ENCODE measurements at regions not wholly inside any gene's neighbourhood (a gene's known extent, or its start where the extent isn't known, plus 50 kb on each side); places are given as distances from the start of the nearest gene placed in this dataset.
A peak's percentile ranks its signal among the peaks of the same experiment; 100 is the strongest.

DNA sequence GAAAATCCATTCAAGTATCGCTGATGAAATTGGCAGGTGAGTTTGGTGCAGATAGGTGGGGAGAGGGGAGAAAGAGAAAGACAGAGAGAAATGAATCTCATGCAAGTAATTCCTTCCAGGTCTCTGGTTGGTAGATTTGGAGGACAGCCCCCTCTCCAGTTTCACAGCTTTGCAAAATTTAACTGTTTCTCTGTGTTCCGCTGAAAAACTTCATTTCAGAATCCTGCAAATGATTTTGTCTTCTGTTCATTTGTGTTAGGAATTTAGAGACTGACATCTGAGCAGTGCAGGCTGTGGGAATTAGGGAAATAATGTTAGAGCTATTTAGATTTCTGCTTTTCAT lies 328.5 kb downstream of the FBXW7 start:
- H3K4me1 ChIP-seq, result peaks cover 2 to 22% (median 13%) of the 10 kb centered on the region in 9 donors
- no peaks in the 10 kb centered on the region for H3K9me3 ChIP-seq
- H3K4me3 ChIP-seq, result no peak overlapping the region
- ATAC-seq (no peak), DNase-seq (no peak)
- TF ChIP-seq, protein P1, sequence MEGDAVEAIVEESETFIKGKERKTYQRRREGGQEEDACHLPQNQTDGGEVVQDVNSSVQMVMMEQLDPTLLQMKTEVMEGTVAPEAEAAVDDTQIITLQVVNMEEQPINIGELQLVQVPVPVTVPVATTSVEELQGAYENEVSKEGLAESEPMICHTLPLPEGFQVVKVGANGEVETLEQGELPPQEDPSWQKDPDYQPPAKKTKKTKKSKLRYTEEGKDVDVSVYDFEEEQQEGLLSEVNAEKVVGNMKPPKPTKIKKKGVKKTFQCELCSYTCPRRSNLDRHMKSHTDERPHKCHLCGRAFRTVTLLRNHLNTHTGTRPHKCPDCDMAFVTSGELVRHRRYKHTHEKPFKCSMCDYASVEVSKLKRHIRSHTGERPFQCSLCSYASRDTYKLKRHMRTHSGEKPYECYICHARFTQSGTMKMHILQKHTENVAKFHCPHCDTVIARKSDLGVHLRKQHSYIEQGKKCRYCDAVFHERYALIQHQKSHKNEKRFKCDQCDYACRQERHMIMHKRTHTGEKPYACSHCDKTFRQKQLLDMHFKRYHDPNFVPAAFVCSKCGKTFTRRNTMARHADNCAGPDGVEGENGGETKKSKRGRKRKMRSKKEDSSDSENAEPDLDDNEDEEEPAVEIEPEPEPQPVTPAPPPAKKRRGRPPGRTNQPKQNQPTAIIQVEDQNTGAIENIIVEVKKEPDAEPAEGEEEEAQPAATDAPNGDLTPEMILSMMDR (IDR thresholded peaks at IDR 0.05), result no peak
- WGBS, 2 donors, result 76 to 81% methylated on average over 2 of the region's 2 CpGs
- no peaks in the 10 kb centered on the region for H3K36me3 ChIP-seq
- intact Hi-C loops (cut with DNase I), result no loop called here
- H3K27me3 ChIP-seq, result no peaks in the 10 kb centered on the region
- H3K27ac ChIP-seq, result no peak overlapping the region

DNA sequence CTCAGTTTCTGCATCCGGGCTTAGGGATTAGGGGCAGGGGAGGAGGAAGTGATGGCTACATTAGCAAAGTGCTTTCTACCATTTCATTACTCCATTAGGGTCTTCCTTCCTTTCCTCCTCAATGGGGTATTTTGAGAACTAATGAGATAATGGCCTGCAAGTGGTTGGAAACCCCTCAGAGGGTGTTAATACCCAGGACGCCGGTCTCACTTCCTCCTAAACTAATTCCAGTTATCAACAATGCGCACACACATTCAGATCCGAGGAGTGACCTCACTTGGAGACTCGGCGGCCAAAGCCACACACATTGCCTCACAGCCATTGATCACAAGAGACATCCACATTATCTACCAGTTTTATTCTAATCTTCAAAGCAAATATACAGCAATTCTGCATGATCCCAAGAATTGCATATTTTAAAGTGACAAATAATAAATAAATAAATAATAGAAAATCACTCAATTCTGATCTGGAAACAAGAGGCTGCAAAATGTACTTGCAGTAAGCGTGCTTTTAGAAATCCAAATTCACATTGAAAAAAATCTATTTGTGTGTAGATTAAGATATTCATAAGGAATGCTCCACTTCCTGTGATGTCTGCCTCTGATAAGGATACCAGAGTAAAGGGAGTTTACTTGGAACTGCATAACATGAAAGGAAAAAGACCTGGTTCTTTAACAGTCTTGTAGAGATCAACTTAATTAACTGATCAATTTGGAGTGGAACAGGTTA lies 329.1 kb downstream of the FBXW7 start:
- Histone ChIP-seq H3K27me3 (no peaks in the 10 kb centered on the region), H3K4me1 (peaks cover 2 to 22% (median 13%) of the 10 kb centered on the region in 9 donors), H3K36me3 (no peaks in the 10 kb centered on the region), H3K27ac (no peak overlapping the region), H3K9me3 (no peaks in the 10 kb centered on the region), H3K4me3 (no peak overlapping the region)
- DNase-seq (no peak), ATAC-seq (peak in 3 of 8 donors; percentile 33 to 50 (median 34))
- TF ChIP-seq, protein P1 (IDR thresholded peaks at IDR 0.05), result no peak
- WGBS, 2 donors, result 28 to 38% methylated on average over 8 of the region's 8 CpGs
- intact Hi-C loops (cut with DNase I), result no loop called here

DNA sequence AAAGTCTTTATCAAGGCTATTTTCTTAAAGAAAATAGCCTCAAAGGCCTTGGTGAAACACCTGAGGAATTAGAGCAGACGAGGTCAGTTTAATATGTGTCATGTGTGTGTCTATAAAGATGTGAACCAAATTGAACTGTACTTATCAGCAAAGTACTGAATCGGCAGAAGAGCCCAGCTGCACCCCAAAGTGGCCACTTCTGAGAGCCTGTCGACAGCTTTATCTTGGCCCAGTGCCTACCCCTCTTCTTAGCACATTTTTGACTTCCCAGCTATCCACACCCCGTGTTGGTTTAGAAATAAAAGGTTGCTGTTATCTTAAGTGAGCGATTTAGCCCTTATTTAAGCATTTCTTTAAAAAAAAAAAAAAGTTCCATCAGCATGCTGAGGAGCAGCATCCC lies 329.7 kb downstream of the FBXW7 start:
- intact Hi-C loops (cut with DNase I), result no loop called here
- no peaks in the 10 kb centered on the region for H3K27me3 ChIP-seq
- no peak for DNase-seq

DNA sequence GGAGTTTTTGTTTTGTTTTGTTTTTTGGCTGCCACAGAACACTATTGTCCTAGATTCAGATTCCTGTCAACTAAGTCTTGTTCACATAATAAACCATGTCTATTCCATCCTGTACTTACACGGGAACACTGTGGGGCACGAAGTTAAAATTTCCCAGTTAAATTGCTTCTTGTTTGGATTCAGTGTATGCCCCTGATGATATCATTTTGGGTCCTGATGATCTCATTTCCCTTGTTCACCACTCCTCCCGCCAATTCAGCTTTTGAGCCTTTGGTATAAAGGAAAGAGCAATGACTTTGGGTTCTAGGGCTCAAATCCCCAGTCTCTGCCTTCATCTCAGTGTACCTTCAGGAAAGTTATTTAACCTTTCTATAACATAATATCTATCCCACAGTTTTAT lies 333.5 kb downstream of the FBXW7 start:
- H3K9me3 ChIP-seq, result no peaks in the 10 kb centered on the region
- intact Hi-C loops (cut with DNase I), result loop anchor here in 1 of 10 donors (5.0 kb wide), 1 partner anchor 40 kb away; no protein-coding TSS in a partner anchor
- 58 to 72% methylated on average over 3 of the region's 3 CpGs for WGBS, 2 donors
- no peaks in the 10 kb centered on the region for H3K36me3 ChIP-seq
- peaks cover 3 to 25% (median 14%) of the 10 kb centered on the region in 9 donors for H3K4me1 ChIP-seq
- DNase-seq (no peak), ATAC-seq (peak in 1 of 8 donors; percentile 24)
- no peaks in the 10 kb centered on the region for H3K27me3 ChIP-seq
- TF ChIP-seq, protein P1 (IDR thresholded peaks at IDR 0.05), result no peak
- H3K27ac ChIP-seq, result no peak overlapping the region
- no peak overlapping the region for H3K4me3 ChIP-seq

More for the DNA sequence above, 329.7 kb downstream of the FBXW7 start:
- no peaks in the 10 kb centered on the region for H3K9me3 ChIP-seq
- H3K4me1 ChIP-seq, result peaks cover 2 to 22% (median 13%) of the 10 kb centered on the region in 9 donors
- TF ChIP-seq, protein P1 (IDR thresholded peaks at IDR 0.05), result no peak
- peak in 3 of 8 donors; percentile 39 to 57 (median 51) for ATAC-seq
- WGBS, 2 donors, result 13 to 32% methylated on average over 5 of the region's 5 CpGs
- H3K4me3 ChIP-seq, result no peak overlapping the region
- no peaks in the 10 kb centered on the region for H3K36me3 ChIP-seq
- H3K27ac ChIP-seq, result no peak overlapping the region

All from heart right ventricle (tissue), 16 donors.